ENCODE measurements at regions not wholly inside any gene's neighbourhood (a gene's known extent, or its start where the extent isn't known, plus 50 kb on each side); places are given as distances from the start of the nearest gene placed in this dataset.

- TF ChIP-seq CTCF (IDR thresholded peaks at IDR 0.05) (no peak), POLR2A (IDR thresholded peaks at IDR 0.05) (no peak), EP300 (IDR thresholded peaks at IDR 0.05) (no peak), POLR2AphosphoS5 (IDR thresholded peaks at IDR 0.05) (no peak)
These were observed 578.8 kb upstream of the AUTS2 start for GRCh38 chr7:69019437-69019836.

All from gastroesophageal sphincter (tissue), 3 donors.